HG03060 (cell line): ENCODE measurements at regions not wholly inside any gene's neighbourhood (a gene's known extent, or its start where the extent isn't known, plus 50 kb on each side); places are given as distances from the start of the nearest gene placed in this dataset.

ENCODE experiments used
- ATAC-seq: cut with Tn5 transposase; IDR thresholded peaks from one replicate; pipeline ENCODE4 v1.9.1; 2021; ENCODE audit warnings: low read depth, moderate number of reproducible peaks; ENCODE audit not compliant: unreplicated experiment

- peak; percentile 52 for ATAC-seq
Observed at GRCh38 chr12:58804749-58805148, 115.6 kb downstream of the LRIG3 start.

GRCh38 chr12:58809064-58809607, 111.2 kb downstream of the LRIG3 start:
- no peak for ATAC-seq

GRCh38 chr12:58811346-58811745, 109.0 kb downstream of the LRIG3 start:
- ATAC-seq: no peak

GRCh38 chr12:58812214-58812613, 108.1 kb downstream of the LRIG3 start:
- ATAC-seq: no peak

- ATAC-seq: no peak
Observed at GRCh38 chr12:58814036-58814435, 106.3 kb downstream of the LRIG3 start.

GRCh38 chr12:58815235-58815634, 105.1 kb downstream of the LRIG3 start:
- ATAC-seq: no peak

GRCh38 chr12:58818546-58818945, 101.8 kb downstream of the LRIG3 start:
- no peak for ATAC-seq

GRCh38 chr12:58819345-58819744, 101.0 kb downstream of the LRIG3 start:
- no peak for ATAC-seq

GRCh38 chr12:58819985-58820384, 100.3 kb downstream of the LRIG3 start:
- no peak for ATAC-seq
